OCI-LY1 (cell line): ENCODE measurements at regions not wholly inside any gene's neighbourhood (a gene's known extent, or its start where the extent isn't known, plus 50 kb on each side); places are given as distances from the start of the nearest gene placed in this dataset.

Experiments
- CTCF ChIP-seq: fragments of 200-600 bp; sonication (generic), shearing (Covaris generic); IDR thresholded peaks from 2 replicates; pipeline ENCODE4 v1.5.1; 2017; ENCODE audit warnings: mild to moderate bottlenecking, antibody characterized with exemption, low read length, moderate library complexity, mixed read lengths
- EZH2 ChIP-seq: fragments of 200-600 bp; sonication (generic), shearing (Covaris generic); IDR thresholded peaks from 2 replicates; pipeline ENCODE4 v1.8.0; 2017; ENCODE audit warnings: borderline replicate concordance, mixed run types, mild to moderate bottlenecking, antibody characterized with exemption, low read length, moderate library complexity, mixed read lengths

GRCh38 chr12:114284041-114284440 lies 121.9 kb downstream of the TBX5 start:
- TF ChIP-seq CTCF (no peak), EZH2 (no peak)
